ENCODE measurements at regions not wholly inside any gene's neighbourhood (a gene's known extent, or its start where the extent isn't known, plus 50 kb on each side); places are given as distances from the start of the nearest gene placed in this dataset.

DNA sequence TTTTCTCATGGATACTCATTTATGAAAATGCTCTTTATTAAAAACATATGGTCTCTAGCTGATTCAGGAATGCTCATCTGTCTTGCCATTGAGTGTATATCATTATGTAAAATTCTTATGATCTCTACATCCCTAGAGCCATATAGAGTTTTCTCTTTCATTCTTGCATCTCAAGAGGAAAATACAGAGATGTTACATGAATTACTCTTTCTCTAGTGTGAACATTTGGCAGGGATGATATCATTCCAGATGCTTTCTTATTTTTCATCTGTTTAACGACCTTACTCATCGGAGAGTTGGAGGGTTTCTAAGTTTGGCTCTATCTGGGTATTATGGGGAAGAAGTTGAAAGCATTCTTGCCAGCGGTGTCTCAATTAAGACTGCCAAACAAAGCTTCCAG, 202.9 kb upstream of the SLC7A11 start:
- H3K9me3 ChIP-seq (replicated peaks; ENCODE audit: control insufficient read depth, insufficient read depth, low read length): no peaks in the 10 kb centered on the region
- H3K4me1 ChIP-seq (ENCODE audit: control insufficient read depth, extremely low read depth, insufficient read depth, low read length): peaks cover 8% of the 10 kb centered on the region
- no peaks in the 10 kb centered on the region for H4K20me1 ChIP-seq (replicated peaks; ENCODE audit: control insufficient read depth, extremely low read depth, insufficient read depth, low read length)
- TF ChIP-seq JUN (IDR thresholded peaks at IDR 0.05; ENCODE audit: borderline replicate concordance, insufficient read depth, insufficient read length, low read depth) (no peak), FOS (IDR thresholded peaks at IDR 0.05; ENCODE audit: borderline replicate concordance, insufficient read depth, low read length) (no peak), MYC (IDR thresholded peaks at IDR 0.05; ENCODE audit: low read depth, low read length) (no peak), EZH2 (IDR thresholded peaks at IDR 0.05; ENCODE audit: borderline replicate concordance, low read depth, low read length, severe bottlenecking) (no peak), GATA2 (IDR thresholded peaks at IDR 0.05; ENCODE audit: insufficient read depth, insufficient read length, low read depth, low read length) (no peak), POLR2AphosphoS5 (IDR thresholded peaks at IDR 0.05; ENCODE audit: insufficient read depth, low read depth, low read length) (no peak), POLR2A (IDR thresholded peaks at IDR 0.05; ENCODE audit: low read depth, low read length) (no peak)
- TF ChIP-seq, protein P1, sequence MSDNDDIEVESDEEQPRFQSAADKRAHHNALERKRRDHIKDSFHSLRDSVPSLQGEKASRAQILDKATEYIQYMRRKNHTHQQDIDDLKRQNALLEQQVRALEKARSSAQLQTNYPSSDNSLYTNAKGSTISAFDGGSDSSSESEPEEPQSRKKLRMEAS (IDR thresholded peaks at IDR 0.05; ENCODE audit: insufficient read depth, insufficient read length): no peak
- TF ChIP-seq, protein P2, sequence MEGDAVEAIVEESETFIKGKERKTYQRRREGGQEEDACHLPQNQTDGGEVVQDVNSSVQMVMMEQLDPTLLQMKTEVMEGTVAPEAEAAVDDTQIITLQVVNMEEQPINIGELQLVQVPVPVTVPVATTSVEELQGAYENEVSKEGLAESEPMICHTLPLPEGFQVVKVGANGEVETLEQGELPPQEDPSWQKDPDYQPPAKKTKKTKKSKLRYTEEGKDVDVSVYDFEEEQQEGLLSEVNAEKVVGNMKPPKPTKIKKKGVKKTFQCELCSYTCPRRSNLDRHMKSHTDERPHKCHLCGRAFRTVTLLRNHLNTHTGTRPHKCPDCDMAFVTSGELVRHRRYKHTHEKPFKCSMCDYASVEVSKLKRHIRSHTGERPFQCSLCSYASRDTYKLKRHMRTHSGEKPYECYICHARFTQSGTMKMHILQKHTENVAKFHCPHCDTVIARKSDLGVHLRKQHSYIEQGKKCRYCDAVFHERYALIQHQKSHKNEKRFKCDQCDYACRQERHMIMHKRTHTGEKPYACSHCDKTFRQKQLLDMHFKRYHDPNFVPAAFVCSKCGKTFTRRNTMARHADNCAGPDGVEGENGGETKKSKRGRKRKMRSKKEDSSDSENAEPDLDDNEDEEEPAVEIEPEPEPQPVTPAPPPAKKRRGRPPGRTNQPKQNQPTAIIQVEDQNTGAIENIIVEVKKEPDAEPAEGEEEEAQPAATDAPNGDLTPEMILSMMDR (IDR thresholded peaks at IDR 0.05; ENCODE audit: extremely low read depth in 1 of 2, insufficient read depth in 1 of 2, low read depth in 1 of 2, low read length in 2 of 2): no peak
- no peaks in the 10 kb centered on the region for H3K9me1 ChIP-seq (replicated peaks; ENCODE audit: control insufficient read depth, extremely low read depth, insufficient read depth, low read length)
- no peak for DNase-seq (ENCODE audit: low read depth, low spot score)
- H3K4me3 ChIP-seq (replicated peaks in 1 of 3; ENCODE audit: insufficient read depth in 1 of 3, low read depth in 1 of 3, low read length in 3 of 3): no peak overlapping the region
- no peak overlapping the region for H3K4me2 ChIP-seq (ENCODE audit: insufficient read depth, low read length)
- CTCF ChIA-PET: no interaction called here
- no TSS peak for BruUV-seq (replicated peaks)
- no peak for FAIRE-seq
- dilution Hi-C loops (cut with MboI; ENCODE audit: extremely low pct_ligation_motif_present, low sequenced_read_pairs) (no loop called here), intact Hi-C loops (cut with micrococcal nuclease) (no loop called here)
- POLR2A ChIA-PET: no interaction called here
- H3K9ac ChIP-seq (replicated peaks; ENCODE audit: extremely low read depth, insufficient read depth, low read length): no peak overlapping the region
- no peaks in the 10 kb centered on the region for H3K36me3 ChIP-seq (ENCODE audit: control insufficient read depth in 2 of 2, extremely low read depth in 1 of 2, insufficient read depth in 2 of 2, low read length in 2 of 2)
- H3K27ac ChIP-seq (ENCODE audit: insufficient read depth, low read depth, low read length): no peak overlapping the region
- H3K79me2 ChIP-seq (ENCODE audit: control insufficient read depth, insufficient read depth, low read length): no peaks in the 10 kb centered on the region
- no peak overlapping the region for H2AFZ ChIP-seq (ENCODE audit: low read depth, low read length)
- H3K27me3 ChIP-seq (ENCODE audit: control insufficient read depth in 2 of 2, insufficient read depth in 2 of 2, low read length in 2 of 2): no peaks in the 10 kb centered on the region
